ENCODE measurements at regions not wholly inside any gene's neighbourhood (a gene's known extent, or its start where the extent isn't known, plus 50 kb on each side); places are given as distances from the start of the nearest gene placed in this dataset.
A peak's percentile ranks its signal among the peaks of the same experiment; 100 is the strongest.

GRCh38 chr10:114762811-114763210 lies 58.8 kb upstream of the FHIP2A start:
- Mint-ChIP-seq H3K27ac (ENCODE audit: unreplicated experiment) (no peak overlapping the region), H3K9me3 (ENCODE audit: unreplicated experiment) (no peaks in the 10 kb centered on the region), H3K36me3 (ENCODE audit: low read depth, unreplicated experiment) (no peaks in the 10 kb centered on the region), H3K27me3 (ENCODE audit: unreplicated experiment) (peaks cover 3% of the 10 kb centered on the region), H3K4me1 (ENCODE audit: unreplicated experiment) (peaks cover 7% of the 10 kb centered on the region), H3K4me3 (ENCODE audit: unreplicated experiment) (no peak overlapping the region)
- no peak for TF ChIP-seq CTCF (IDR thresholded peaks at IDR 0.05; ENCODE audit: unreplicated experiment)
- DNase-seq (ENCODE audit: low spot score), result no peak

- Mint-ChIP-seq H3K27ac (ENCODE audit: unreplicated experiment) (no peak overlapping the region), H3K36me3 (ENCODE audit: low read depth, unreplicated experiment) (no peaks in the 10 kb centered on the region), H3K4me1 (ENCODE audit: unreplicated experiment) (peaks cover 7% of the 10 kb centered on the region), H3K9me3 (ENCODE audit: unreplicated experiment) (no peaks in the 10 kb centered on the region), H3K4me3 (ENCODE audit: unreplicated experiment) (no peak overlapping the region), H3K27me3 (ENCODE audit: unreplicated experiment) (peaks cover 5% of the 10 kb centered on the region)
- DNase-seq (ENCODE audit: low spot score), result no peak
- no peak for TF ChIP-seq CTCF (IDR thresholded peaks at IDR 0.05; ENCODE audit: unreplicated experiment)
Measured at GRCh38 chr10:114764656-114765055, 56.9 kb upstream of the FHIP2A start.

- DNase-seq (ENCODE audit: low spot score), result no peak
- peak overlapping the region; percentile 87 for H3K4me3 Mint-ChIP-seq (ENCODE audit: unreplicated experiment)
- H3K9me3 Mint-ChIP-seq (ENCODE audit: unreplicated experiment), result no peaks in the 10 kb centered on the region
- peaks cover 6% of the 10 kb centered on the region for H3K4me1 Mint-ChIP-seq (ENCODE audit: unreplicated experiment)
- H3K27ac Mint-ChIP-seq (ENCODE audit: unreplicated experiment), result no peak overlapping the region
- peaks cover 6% of the 10 kb centered on the region for H3K27me3 Mint-ChIP-seq (ENCODE audit: unreplicated experiment)
- no peak for TF ChIP-seq CTCF (IDR thresholded peaks at IDR 0.05; ENCODE audit: unreplicated experiment)
- H3K36me3 Mint-ChIP-seq (ENCODE audit: low read depth, unreplicated experiment), result no peaks in the 10 kb centered on the region
Measured at GRCh38 chr10:114766470-114766869, 55.1 kb upstream of the FHIP2A start.

GRCh38 chr10:114767101-114767985 lies 54.2 kb upstream of the FHIP2A start:
- H3K9me3 Mint-ChIP-seq (ENCODE audit: unreplicated experiment), result no peaks in the 10 kb centered on the region
- DNase-seq (ENCODE audit: low spot score), result peak; percentile 8
- no peak for TF ChIP-seq CTCF (IDR thresholded peaks at IDR 0.05; ENCODE audit: unreplicated experiment)
- H3K27ac Mint-ChIP-seq (ENCODE audit: unreplicated experiment), result no peak overlapping the region
- H3K4me3 Mint-ChIP-seq (ENCODE audit: unreplicated experiment), result peak overlapping the region; percentile 89
- H3K4me1 Mint-ChIP-seq (ENCODE audit: unreplicated experiment), result peaks cover 3% of the 10 kb centered on the region
- no peaks in the 10 kb centered on the region for H3K36me3 Mint-ChIP-seq (ENCODE audit: low read depth, unreplicated experiment)
- H3K27me3 Mint-ChIP-seq (ENCODE audit: unreplicated experiment), result peaks cover 6% of the 10 kb centered on the region
